ENCODE measurements at regions not wholly inside any gene's neighbourhood (a gene's known extent, or its start where the extent isn't known, plus 50 kb on each side); places are given as distances from the start of the nearest gene placed in this dataset.

- Histone ChIP-seq H2BK5ac (ENCODE audit: low read depth, low read length) (no peak overlapping the region), H2BK15ac (ENCODE audit: low read length) (no peak overlapping the region), H3K14ac (ENCODE audit: insufficient read length) (no peak overlapping the region), H2BK20ac (ENCODE audit: low read length) (no peak overlapping the region), H3K18ac (ENCODE audit: extremely low read depth, low read length) (no peak overlapping the region), H3K23me2 (ENCODE audit: low read depth, low read length) (no peaks in the 10 kb centered on the region), H3K27me3 (replicated peaks in 1 of 4; ENCODE audit: control insufficient read depth in 3 of 4, extremely low read depth in 1 of 4, insufficient read depth in 3 of 4, low read length in 3 of 4) (no peaks in the 10 kb centered on the region), H4K20me1 (replicated peaks in 1 of 2; ENCODE audit: control insufficient read depth in 1 of 2, insufficient read depth in 2 of 2, low read length in 2 of 2) (no peaks in the 10 kb centered on the region), H4K91ac (replicated peaks; ENCODE audit: insufficient read length, low read length) (no peak overlapping the region), H3K9ac (replicated peaks in 1 of 4; ENCODE audit: extremely low read depth in 1 of 4, low read depth in 3 of 4, low read length in 3 of 4) (no peak overlapping the region), H4K5ac (ENCODE audit: insufficient read length, low read depth, low read length) (no peak overlapping the region), H3K23ac (ENCODE audit: insufficient read length) (no peak overlapping the region), H2AK5ac (ENCODE audit: low read depth, low read length) (no peak overlapping the region), H4K8ac (ENCODE audit: extremely low read depth, insufficient read depth, low read length) (no peak overlapping the region), H2AFZ (ENCODE audit: low read length) (no peak overlapping the region), H3K36me3 (ENCODE audit: control insufficient read depth in 2 of 4, insufficient read depth in 4 of 4, low read length in 3 of 4) (no peaks in the 10 kb centered on the region), H3K4ac (replicated peaks; ENCODE audit: insufficient read length, low read depth, low read length) (no peak overlapping the region), H3K79me2 (ENCODE audit: control insufficient read depth in 1 of 2, insufficient read depth in 2 of 2, low read length in 2 of 2) (no peaks in the 10 kb centered on the region), H3K4me2 (ENCODE audit: insufficient read depth in 1 of 2, low read depth in 2 of 2, low read length in 2 of 2) (no peak overlapping the region), H3K79me1 (ENCODE audit: low read depth, low read length) (no peaks in the 10 kb centered on the region), H3K4me1 (replicated peaks in 1 of 4; ENCODE audit: control insufficient read depth in 3 of 4, insufficient read depth in 4 of 4, low read length in 3 of 4) (no peaks in the 10 kb centered on the region), H3K4me3 (ENCODE audit: extremely low read depth in 1 of 4, insufficient read depth in 2 of 4, low read depth in 3 of 4, low read length in 4 of 4) (no peak overlapping the region), H3K27ac (ENCODE audit: low read depth, low read length) (no peak overlapping the region), H3K56ac (replicated peaks; ENCODE audit: insufficient read length, low read depth, low read length) (no peak overlapping the region), H3K9me3 (ENCODE audit: insufficient read depth in 2 of 2, low read depth in 1 of 2, low read length in 1 of 2) (no peaks in the 10 kb centered on the region), H2BK120ac (replicated peaks; ENCODE audit: low read depth, low read length) (no peak overlapping the region), H2BK12ac (ENCODE audit: low read depth, low read length) (no peak overlapping the region)
- WGBS, 2 experiments (ENCODE audit: extremely low coverage in 1 of 2, insufficient coverage in 1 of 2, insufficient read length in 1 of 2, insufficient replicate concordance in 2 of 2, low coverage in 1 of 2, low lambda C conversion rate in 2 of 2, missing lambda C conversion rate in 1 of 2) = 92% methylated on average over 3 of the region's 3 CpGs; no CpG with 5 or more reads in 1 of the 2 experiments
- POLR2A ChIA-PET (ENCODE audit: partially characterized antibody) = no interaction called here
- DNase-seq (ENCODE audit: low read depth in 1 of 2, low spot score in 2 of 2) = no peak
- CTCF ChIA-PET (ENCODE audit: partially characterized antibody) = no interaction called here
- no peak for TF ChIP-seq HDAC6 (IDR thresholded peaks at IDR 0.05; ENCODE audit: low read depth, low read length)
- no peak for TF ChIP-seq CBX8 (IDR thresholded peaks at IDR 0.05; ENCODE audit: borderline replicate concordance, low read depth, low read length)
- no peak for TF ChIP-seq SUZ12 (IDR thresholded peaks at IDR 0.05; ENCODE audit: low read length)
- TF ChIP-seq GABPA (IDR thresholded peaks at IDR 0.05; ENCODE audit: borderline replicate concordance, insufficient read depth, low read length) = no peak
- TF ChIP-seq ATF2 (IDR thresholded peaks at IDR 0.05; ENCODE audit: low read length) = no peak
- TF ChIP-seq BCL11A (IDR thresholded peaks at IDR 0.05; ENCODE audit: low read depth in 2 of 2, low read length in 2 of 2) = no peak
- no peak for TF ChIP-seq SP4 (IDR thresholded peaks at IDR 0.05; ENCODE audit: low read length)
- TF ChIP-seq MAFK (IDR thresholded peaks at IDR 0.05; ENCODE audit: low read depth, low read length) = no peak
- no peak for TF ChIP-seq BRCA1 (IDR thresholded peaks at IDR 0.05; ENCODE audit: low read depth, low read length)
- TF ChIP-seq, protein P1, sequence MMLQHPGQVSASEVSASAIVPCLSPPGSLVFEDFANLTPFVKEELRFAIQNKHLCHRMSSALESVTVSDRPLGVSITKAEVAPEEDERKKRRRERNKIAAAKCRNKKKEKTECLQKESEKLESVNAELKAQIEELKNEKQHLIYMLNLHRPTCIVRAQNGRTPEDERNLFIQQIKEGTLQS (IDR thresholded peaks at IDR 0.05; ENCODE audit: insufficient read depth, low read depth, low read length) = no peak
- no peak for TF ChIP-seq JUN (IDR thresholded peaks at IDR 0.05; ENCODE audit: low read depth, low read length)
- no peak for TF ChIP-seq JUND (IDR thresholded peaks at IDR 0.05; ENCODE audit: low read length)
- FAIRE-seq = no peak
Observed at GRCh38 chr4:164617911-164618310, 136.0 kb upstream of the SMIM31 start.

All from H1 (cell line).